ENCODE measurements at regions not wholly inside any gene's neighbourhood (a gene's known extent, or its start where the extent isn't known, plus 50 kb on each side); places are given as distances from the start of the nearest gene placed in this dataset.
A peak's percentile ranks its signal among the peaks of the same experiment; 100 is the strongest.

GRCh38 chr14:62146030-62146429, 383.8 kb downstream of the SNAPC1 start:
- TF ChIP-seq ZFX (IDR thresholded peaks at IDR 0.05; ENCODE audit: borderline replicate concordance) (no peak), CTCF (IDR thresholded peaks at IDR 0.05) (no peak)
- no peak overlapping the region for H3K27ac ChIP-seq

DNA sequence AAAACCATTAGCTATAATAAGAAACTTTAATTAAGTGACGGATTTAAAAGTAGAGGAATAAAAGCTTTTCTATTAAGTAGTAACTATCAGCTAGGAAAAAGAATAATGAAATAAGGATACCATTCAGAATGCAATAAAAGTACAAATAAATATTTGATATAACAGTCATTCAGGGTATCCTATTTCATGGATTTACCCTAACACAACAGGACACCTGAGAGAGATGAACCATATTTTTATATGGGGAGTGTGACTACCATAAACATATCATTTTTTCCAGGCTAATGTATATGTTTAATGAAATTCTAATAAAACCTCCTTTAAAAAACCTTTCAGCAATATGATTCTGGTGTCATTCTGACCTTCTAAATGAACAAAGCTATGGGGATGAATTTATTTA, 393.8 kb downstream of the SNAPC1 start:
- TF ChIP-seq ZFX (IDR thresholded peaks at IDR 0.05; ENCODE audit: borderline replicate concordance) (no peak), CTCF (IDR thresholded peaks at IDR 0.05) (no peak)
- H3K27ac ChIP-seq: no peak overlapping the region

DNA sequence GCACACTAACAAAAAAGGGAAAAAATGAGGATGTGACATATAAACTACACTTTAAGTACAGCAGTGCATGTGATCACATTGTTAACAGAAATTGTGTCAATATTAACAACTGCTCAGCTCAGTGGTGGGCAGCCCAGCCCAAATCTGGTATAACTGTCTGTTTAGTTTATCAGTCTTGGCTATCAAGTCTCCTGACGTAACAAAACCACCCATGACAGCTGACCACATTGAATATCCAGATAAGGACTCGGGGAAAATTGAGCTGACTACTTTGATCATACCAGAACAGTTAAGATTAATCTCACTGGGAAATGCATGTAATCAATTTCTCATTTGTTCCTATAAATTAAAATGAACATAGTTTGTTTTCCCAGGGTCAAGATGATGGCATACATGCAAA, 396.6 kb downstream of the SNAPC1 start:
- H3K27ac ChIP-seq: no peak overlapping the region
- TF ChIP-seq ZFX (IDR thresholded peaks at IDR 0.05; ENCODE audit: borderline replicate concordance): no peak

DNA sequence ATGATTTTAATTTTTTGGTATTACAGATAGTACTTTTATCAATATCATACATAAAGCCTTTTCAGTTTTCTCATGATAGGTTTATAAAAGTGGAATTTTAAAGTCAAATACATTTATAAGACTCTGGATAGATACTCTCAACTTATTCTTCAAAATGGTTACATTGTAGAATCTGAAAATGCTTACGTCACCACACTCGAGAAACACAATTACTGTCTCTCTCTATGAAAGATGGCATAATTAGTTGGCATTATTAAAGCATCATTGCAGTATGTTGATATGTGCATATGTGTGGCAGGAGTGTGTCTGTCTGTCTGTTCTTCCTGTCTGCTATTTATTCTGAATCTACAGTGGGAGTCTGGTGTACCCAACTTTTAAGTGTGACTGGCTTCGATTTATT, 397.1 kb downstream of the SNAPC1 start:
- TF ChIP-seq ZFX (IDR thresholded peaks at IDR 0.05; ENCODE audit: borderline replicate concordance): no peak
- TF ChIP-seq CTCF (IDR thresholded peaks at IDR 0.05): no peak
- H3K27ac ChIP-seq: no peak overlapping the region

- H3K27ac ChIP-seq: no peak overlapping the region
- TF ChIP-seq ZFX (IDR thresholded peaks at IDR 0.05; ENCODE audit: borderline replicate concordance) (no peak), CTCF (IDR thresholded peaks at IDR 0.05) (peak; percentile 77)
These were observed 400.9 kb downstream of the SNAPC1 start for GRCh38 chr14:62162998-62163589.

- H3K27ac ChIP-seq: no peak overlapping the region
- TF ChIP-seq CTCF (IDR thresholded peaks at IDR 0.05) (peak; percentile 8; the same call in 1 of the 2 replicates), ZFX (IDR thresholded peaks at IDR 0.05; ENCODE audit: borderline replicate concordance) (no peak)
These were observed 406.4 kb downstream of the SNAPC1 start for GRCh38 chr14:62168564-62169155.

DNA sequence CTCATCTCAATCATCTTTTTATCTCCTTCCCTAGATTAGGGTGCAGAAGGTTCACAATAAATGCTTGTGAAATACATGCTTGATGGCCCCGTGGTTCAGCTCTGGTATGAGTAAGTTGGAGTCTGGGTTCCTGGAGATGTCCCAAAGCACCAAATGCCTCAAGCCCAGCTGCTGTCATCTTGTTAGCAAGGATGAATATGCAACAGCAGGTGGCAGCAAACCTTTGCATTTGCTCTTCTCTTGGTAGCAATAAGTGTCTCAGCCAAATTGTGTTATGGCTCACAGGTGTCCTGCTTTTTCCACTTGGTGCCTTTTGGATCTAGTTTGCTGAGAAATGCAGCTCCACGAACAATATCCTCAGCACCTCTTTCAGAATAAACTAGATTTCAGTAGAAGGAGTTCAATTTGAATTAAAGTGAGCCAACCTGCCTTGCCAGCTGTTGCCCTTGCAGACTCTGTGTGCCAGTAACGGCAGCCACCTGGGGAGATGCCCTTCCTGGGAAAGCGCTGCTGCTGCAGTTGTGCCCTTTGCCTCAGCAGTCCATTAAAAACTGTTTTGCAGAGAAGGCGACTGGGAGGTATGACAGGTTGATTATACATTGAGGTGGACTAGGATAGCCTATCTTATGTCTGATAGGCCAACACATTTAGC, 417.3 kb downstream of the SNAPC1 start:
- H3K27ac ChIP-seq: no peak overlapping the region
- TF ChIP-seq CTCF (IDR thresholded peaks at IDR 0.05) (peak; percentile 61), ZFX (IDR thresholded peaks at IDR 0.05; ENCODE audit: borderline replicate concordance) (no peak)

Data from 22Rv1 (cell line).